Loucy (cell line): ENCODE measurements at regions not wholly inside any gene's neighbourhood (a gene's known extent, or its start where the extent isn't known, plus 50 kb on each side); places are given as distances from the start of the nearest gene placed in this dataset.

ENCODE experiments used
- H2AFZ ChIP-seq: fragments of 200-600 bp; sonication (generic); 2 replicates; pipeline ENCODE4 v1.6.0; 2016; ENCODE audit warnings: antibody characterized with exemption, mild to moderate bottlenecking, low read length, moderate library complexity
- H3F3A ChIP-seq: fragments of 200-600 bp; 2 replicates; pipeline ENCODE4 v1.6.0; 2016; ENCODE audit warnings: antibody characterized with exemption, low read depth, mild to moderate bottlenecking
- H3K27me3 ChIP-seq: fragments of 200-600 bp; sonication (generic); 2 replicates; pipeline ENCODE4 v1.6.1; 2014; ENCODE audit warnings: low read length, mild to moderate bottlenecking; ENCODE audit not compliant: insufficient read depth, poor library complexity, severe bottlenecking
- H3K36me3 ChIP-seq: fragments of 200-600 bp; sonication (generic); 2 replicates; pipeline ENCODE4 v1.6.1; 2016; ENCODE audit warnings: low read length; ENCODE audit not compliant: insufficient read depth
- H3K4me1 ChIP-seq: fragments of 200-600 bp; sonication (generic); 2 replicates; pipeline ENCODE4 v1.5.1; 2014; ENCODE audit warnings: low read length, mild to moderate bottlenecking; ENCODE audit not compliant: insufficient read depth, poor library complexity, severe bottlenecking
- H3K4me2 ChIP-seq: fragments of 200-600 bp; sonication (generic); 2 replicates; pipeline ENCODE4 v1.6.0; 2014; ENCODE audit warnings: antibody characterized with exemption, low read length, low read depth, mild to moderate bottlenecking; ENCODE audit not compliant: poor library complexity, severe bottlenecking
- H3K4me3 ChIP-seq: fragments of 200-600 bp; sonication (generic); 2 replicates; pipeline ENCODE4 v1.5.1; 2014; ENCODE audit warnings: low read length, mild to moderate bottlenecking, mixed read lengths; ENCODE audit not compliant: poor library complexity, severe bottlenecking
- H3K79me2 ChIP-seq: fragments of 200-600 bp; sonication (generic); 2 replicates; pipeline ENCODE4 v1.6.1; 2014; ENCODE audit warnings: low read length; ENCODE audit not compliant: insufficient read depth
- H3K9ac ChIP-seq: fragments of 200-600 bp; sonication (generic); 2 replicates; pipeline ENCODE4 v1.6.0; 2014; ENCODE audit warnings: mild to moderate bottlenecking, low read depth, low read length, moderate library complexity; ENCODE audit not compliant: poor library complexity, severe bottlenecking
- H3K9me2 ChIP-seq: fragments of 200-600 bp; sonication (generic); replicated peaks from 2 replicates; pipeline ENCODE4 v1.6.1; 2016; ENCODE audit warnings: low read depth, low read length, mixed read lengths
- H3K9me3 ChIP-seq: fragments of 200-600 bp; sonication (generic); 2 replicates; pipeline ENCODE4 v1.6.1; 2014; ENCODE audit warnings: mild to moderate bottlenecking, antibody characterized with exemption, low read length, low read depth; ENCODE audit not compliant: insufficient read depth
- H4K20me1 ChIP-seq: fragments of 200-600 bp; sonication (generic); 2 replicates; pipeline ENCODE4 v1.6.0; 2014; ENCODE audit warnings: antibody characterized with exemption, low read length, mild to moderate bottlenecking; ENCODE audit not compliant: insufficient read depth, poor library complexity, severe bottlenecking
- CTCF ChIP-seq: fragments of 200-600 bp; sonication (generic); conservative IDR thresholded peaks from 2 replicates; pipeline ENCODE4 v1.5.1; 2014; ENCODE audit warnings: mild to moderate bottlenecking, antibody characterized with exemption, low read length
- EZH2phosphoT487 ChIP-seq: fragments of 200-600 bp; IDR thresholded peaks from 2 replicates; pipeline ENCODE4 v1.6.1; 2018; ENCODE audit warnings: antibody characterized with exemption, mild to moderate bottlenecking, moderate library complexity, borderline replicate concordance

GRCh38 chrX:78822157-78822690 is 74.7 kb downstream of the LPAR4 start:
- Histone ChIP-seq H3K9me3 (no peaks in the 10 kb centered on the region), H3K4me1 (no peaks in the 10 kb centered on the region), H3F3A (no peaks in the 10 kb centered on the region), H3K9ac (no peak overlapping the region), H3K4me2 (no peak overlapping the region), H3K4me3 (no peak overlapping the region), H3K79me2 (no peaks in the 10 kb centered on the region), H3K27me3 (no peaks in the 10 kb centered on the region), H4K20me1 (no peaks in the 10 kb centered on the region), H3K9me2 (no peaks in the 10 kb centered on the region), H2AFZ (no peak overlapping the region), H3K36me3 (no peaks in the 10 kb centered on the region)
- no peak for TF ChIP-seq EZH2phosphoT487
- TF ChIP-seq CTCF, result no peak

GRCh38 chrX:78831523-78831922 is 84.0 kb downstream of the LPAR4 start:
- H4K20me1 ChIP-seq, result no peaks in the 10 kb centered on the region
- H3K79me2 ChIP-seq, result no peaks in the 10 kb centered on the region
- H3K27me3 ChIP-seq, result no peaks in the 10 kb centered on the region
- TF ChIP-seq CTCF (no peak), EZH2phosphoT487 (no peak)
- no peaks in the 10 kb centered on the region for H3K9me2 ChIP-seq
- H3F3A ChIP-seq, result no peaks in the 10 kb centered on the region
- H3K4me1 ChIP-seq, result no peaks in the 10 kb centered on the region
- H3K36me3 ChIP-seq, result no peaks in the 10 kb centered on the region
- H3K4me2 ChIP-seq, result no peak overlapping the region
- no peak overlapping the region for H3K4me3 ChIP-seq
- no peaks in the 10 kb centered on the region for H3K9me3 ChIP-seq
- no peak overlapping the region for H3K9ac ChIP-seq
- H2AFZ ChIP-seq, result no peak overlapping the region

- H3K36me3 ChIP-seq, result no peaks in the 10 kb centered on the region
- no peaks in the 10 kb centered on the region for H3K79me2 ChIP-seq
- no peaks in the 10 kb centered on the region for H3K9me2 ChIP-seq
- H3K9me3 ChIP-seq, result no peaks in the 10 kb centered on the region
- no peaks in the 10 kb centered on the region for H3K4me1 ChIP-seq
- H4K20me1 ChIP-seq, result no peaks in the 10 kb centered on the region
- no peak for TF ChIP-seq EZH2phosphoT487
- TF ChIP-seq CTCF, result no peak
- H3F3A ChIP-seq, result no peaks in the 10 kb centered on the region
- H2AFZ ChIP-seq, result no peak overlapping the region
- no peak overlapping the region for H3K4me3 ChIP-seq
- H3K9ac ChIP-seq, result no peak overlapping the region
- H3K4me2 ChIP-seq, result no peak overlapping the region
- no peaks in the 10 kb centered on the region for H3K27me3 ChIP-seq
These were observed 91.2 kb downstream of the LPAR4 start for GRCh38 chrX:78838709-78839108.
